ENCODE measurements at regions not wholly inside any gene's neighbourhood (a gene's known extent, or its start where the extent isn't known, plus 50 kb on each side); places are given as distances from the start of the nearest gene placed in this dataset.
"Not testable (repeated sequence)": the region's sequence is repeated elsewhere in the genome, so short reads cannot be mapped to it uniquely, and the experiment has no call there.

- H3K27ac ChIP-seq (ENCODE audit: low read depth, low read length): no peak overlapping the region
Measured at GRCh38 chr12:65742018-65743010, 82.0 kb upstream of the HMGA2 start.

GRCh38 chr12:65744236-65744840 lies 79.9 kb upstream of the HMGA2 start:
- not testable (repeated sequence) for H3K4me3 ChIP-seq (ENCODE audit: low read depth in 1 of 2, low read length in 2 of 2); H3K4me1 ChIP-seq (ENCODE audit: insufficient read depth, low read length); H3K9me3 ChIP-seq (ENCODE audit: low read length); H3K36me3 ChIP-seq (ENCODE audit: insufficient read depth, low read length); H3K9ac ChIP-seq (ENCODE audit: low read length); H3K27ac ChIP-seq (ENCODE audit: low read depth, low read length)
- peaks cover 14 to 34% of the 10 kb centered on the region in 2 donors for H3K27me3 ChIP-seq (ENCODE audit: control insufficient read depth in 1 of 2, insufficient read depth in 2 of 2, low read length in 2 of 2)

More at GRCh38 chr12:65742018-65743010, 82.0 kb upstream of the HMGA2 start:
- H3K4me1 ChIP-seq (ENCODE audit: insufficient read depth, low read length): no peaks in the 10 kb centered on the region
- no peaks in the 10 kb centered on the region for H3K36me3 ChIP-seq (ENCODE audit: insufficient read depth, low read length)
- peak overlapping the region; percentile 52 to 61 for H3K4me3 ChIP-seq (ENCODE audit: low read depth in 1 of 2, low read length in 2 of 2)
- no peak overlapping the region for H3K9ac ChIP-seq (ENCODE audit: low read length)
- peaks cover 14 to 34% of the 10 kb centered on the region in 2 donors for H3K27me3 ChIP-seq (ENCODE audit: control insufficient read depth in 1 of 2, insufficient read depth in 2 of 2, low read length in 2 of 2)
- no peaks in the 10 kb centered on the region for H3K9me3 ChIP-seq (ENCODE audit: low read length)

GRCh38 chr12:65747338-65747737 lies 76.9 kb upstream of the HMGA2 start:
- H3K27me3 ChIP-seq (ENCODE audit: control insufficient read depth in 1 of 2, insufficient read depth in 2 of 2, low read length in 2 of 2): peaks cover 14 to 22% of the 10 kb centered on the region in 2 donors
- no peaks in the 10 kb centered on the region for H3K4me1 ChIP-seq (ENCODE audit: insufficient read depth, low read length)

GRCh38 chr12:65748332-65748731 lies 76.0 kb upstream of the HMGA2 start:
- H3K4me1 ChIP-seq (ENCODE audit: insufficient read depth, low read length): no peaks in the 10 kb centered on the region
- H3K9me3 ChIP-seq (ENCODE audit: low read length): no peaks in the 10 kb centered on the region
- no peak overlapping the region for H3K4me3 ChIP-seq (ENCODE audit: low read depth in 1 of 2, low read length in 2 of 2)
- no peaks in the 10 kb centered on the region for H3K36me3 ChIP-seq (ENCODE audit: insufficient read depth, low read length)
- H3K27me3 ChIP-seq (ENCODE audit: control insufficient read depth in 1 of 2, insufficient read depth in 2 of 2, low read length in 2 of 2): peaks cover 4 to 13% of the 10 kb centered on the region in 2 donors
- H3K9ac ChIP-seq (ENCODE audit: low read length): no peak overlapping the region
- H3K27ac ChIP-seq (ENCODE audit: low read depth, low read length): no peak overlapping the region

More at GRCh38 chr12:65747338-65747737, 76.9 kb upstream of the HMGA2 start:
- no peaks in the 10 kb centered on the region for H3K36me3 ChIP-seq (ENCODE audit: insufficient read depth, low read length)
- H3K9ac ChIP-seq (ENCODE audit: low read length): no peak overlapping the region
- no peak overlapping the region for H3K4me3 ChIP-seq (ENCODE audit: low read depth in 1 of 2, low read length in 2 of 2)
- H3K9me3 ChIP-seq (ENCODE audit: low read length): no peaks in the 10 kb centered on the region
- no peak overlapping the region for H3K27ac ChIP-seq (ENCODE audit: low read depth, low read length)

- no peak overlapping the region for H3K27ac ChIP-seq (ENCODE audit: low read depth, low read length)
- H3K27me3 ChIP-seq (ENCODE audit: control insufficient read depth in 1 of 2, insufficient read depth in 2 of 2, low read length in 2 of 2): no peaks in the 10 kb centered on the region
- no peaks in the 10 kb centered on the region for H3K36me3 ChIP-seq (ENCODE audit: insufficient read depth, low read length)
- no peak overlapping the region for H3K9ac ChIP-seq (ENCODE audit: low read length)
- H3K4me3 ChIP-seq (ENCODE audit: low read depth in 1 of 2, low read length in 2 of 2): no peak overlapping the region
- no peaks in the 10 kb centered on the region for H3K4me1 ChIP-seq (ENCODE audit: insufficient read depth, low read length)
- no peaks in the 10 kb centered on the region for H3K9me3 ChIP-seq (ENCODE audit: low read length)
Measured at GRCh38 chr12:65754290-65754689, 70.0 kb upstream of the HMGA2 start.

GRCh38 chr12:65754744-65755595 lies 69.3 kb upstream of the HMGA2 start:
- H3K4me3 ChIP-seq (ENCODE audit: low read depth in 1 of 2, low read length in 2 of 2): no peak overlapping the region
- H3K4me1 ChIP-seq (ENCODE audit: insufficient read depth, low read length): no peaks in the 10 kb centered on the region
- H3K9me3 ChIP-seq (ENCODE audit: low read length): no peaks in the 10 kb centered on the region
- H3K9ac ChIP-seq (ENCODE audit: low read length): no peak overlapping the region
- no peak overlapping the region for H3K27ac ChIP-seq (ENCODE audit: low read depth, low read length)
- H3K36me3 ChIP-seq (ENCODE audit: insufficient read depth, low read length): no peaks in the 10 kb centered on the region
- no peaks in the 10 kb centered on the region for H3K27me3 ChIP-seq (ENCODE audit: control insufficient read depth in 1 of 2, insufficient read depth in 2 of 2, low read length in 2 of 2)

GRCh38 chr12:65755596-65755978 lies 68.7 kb upstream of the HMGA2 start:
- Histone ChIP-seq H3K4me1 (ENCODE audit: insufficient read depth, low read length) (no peaks in the 10 kb centered on the region), H3K27me3 (ENCODE audit: control insufficient read depth in 1 of 2, insufficient read depth in 2 of 2, low read length in 2 of 2) (no peaks in the 10 kb centered on the region), H3K4me3 (ENCODE audit: low read depth in 1 of 2, low read length in 2 of 2) (no peak overlapping the region), H3K9ac (ENCODE audit: low read length) (no peak overlapping the region), H3K9me3 (ENCODE audit: low read length) (no peaks in the 10 kb centered on the region), H3K36me3 (ENCODE audit: insufficient read depth, low read length) (no peaks in the 10 kb centered on the region), H3K27ac (ENCODE audit: low read depth, low read length) (no peak overlapping the region)

GRCh38 chr12:65756267-65756666 lies 68.0 kb upstream of the HMGA2 start:
- Histone ChIP-seq H3K4me1 (ENCODE audit: insufficient read depth, low read length) (no peaks in the 10 kb centered on the region), H3K4me3 (ENCODE audit: low read depth in 1 of 2, low read length in 2 of 2) (no peak overlapping the region), H3K27me3 (ENCODE audit: control insufficient read depth in 1 of 2, insufficient read depth in 2 of 2, low read length in 2 of 2) (no peaks in the 10 kb centered on the region), H3K27ac (ENCODE audit: low read depth, low read length) (no peak overlapping the region), H3K9ac (ENCODE audit: low read length) (no peak overlapping the region), H3K9me3 (ENCODE audit: low read length) (no peaks in the 10 kb centered on the region), H3K36me3 (ENCODE audit: insufficient read depth, low read length) (no peaks in the 10 kb centered on the region)

GRCh38 chr12:65756956-65757511 lies 67.2 kb upstream of the HMGA2 start:
- H3K36me3 ChIP-seq (ENCODE audit: insufficient read depth, low read length): no peaks in the 10 kb centered on the region
- no peak overlapping the region for H3K27ac ChIP-seq (ENCODE audit: low read depth, low read length)
- no peak overlapping the region for H3K9ac ChIP-seq (ENCODE audit: low read length)
- no peaks in the 10 kb centered on the region for H3K9me3 ChIP-seq (ENCODE audit: low read length)
- H3K4me1 ChIP-seq (ENCODE audit: insufficient read depth, low read length): no peaks in the 10 kb centered on the region
- no peak overlapping the region for H3K4me3 ChIP-seq (ENCODE audit: low read depth in 1 of 2, low read length in 2 of 2)
- no peaks in the 10 kb centered on the region for H3K27me3 ChIP-seq (ENCODE audit: control insufficient read depth in 1 of 2, insufficient read depth in 2 of 2, low read length in 2 of 2)

GRCh38 chr12:65758401-65758800 lies 65.9 kb upstream of the HMGA2 start:
- no peaks in the 10 kb centered on the region for H3K36me3 ChIP-seq (ENCODE audit: insufficient read depth, low read length)
- H3K9ac ChIP-seq (ENCODE audit: low read length): no peak overlapping the region
- no peaks in the 10 kb centered on the region for H3K9me3 ChIP-seq (ENCODE audit: low read length)
- H3K4me3 ChIP-seq (ENCODE audit: low read depth in 1 of 2, low read length in 2 of 2): no peak overlapping the region
- H3K27me3 ChIP-seq (ENCODE audit: control insufficient read depth in 1 of 2, insufficient read depth in 2 of 2, low read length in 2 of 2): no peaks in the 10 kb centered on the region
- H3K27ac ChIP-seq (ENCODE audit: low read depth, low read length): no peak overlapping the region
- no peaks in the 10 kb centered on the region for H3K4me1 ChIP-seq (ENCODE audit: insufficient read depth, low read length)

GRCh38 chr12:65759735-65760134 lies 64.5 kb upstream of the HMGA2 start:
- H3K9ac ChIP-seq (ENCODE audit: low read length): no peak overlapping the region
- H3K9me3 ChIP-seq (ENCODE audit: low read length): no peaks in the 10 kb centered on the region
- H3K27me3 ChIP-seq (ENCODE audit: control insufficient read depth in 1 of 2, insufficient read depth in 2 of 2, low read length in 2 of 2): no peaks in the 10 kb centered on the region
- H3K36me3 ChIP-seq (ENCODE audit: insufficient read depth, low read length): no peaks in the 10 kb centered on the region
- no peak overlapping the region for H3K27ac ChIP-seq (ENCODE audit: low read depth, low read length)
- H3K4me3 ChIP-seq (ENCODE audit: low read depth in 1 of 2, low read length in 2 of 2): no peak overlapping the region
- no peaks in the 10 kb centered on the region for H3K4me1 ChIP-seq (ENCODE audit: insufficient read depth, low read length)
